DMS 273 treated with DMSO at 0.1 percent for 48 hours (cell line): ENCODE measurements at regions not wholly inside any gene's neighbourhood (a gene's known extent, or its start where the extent isn't known, plus 50 kb on each side); places are given as distances from the start of the nearest gene placed in this dataset.
A peak's percentile ranks its signal among the peaks of the same experiment; 100 is the strongest.
"Not testable (repeated sequence)": the region's sequence is repeated elsewhere in the genome, so short reads cannot be mapped to it uniquely, and the experiment has no call there.

Experiments used
- DNase-seq: peaks from one replicate; lab custom pipeline; 2025; lab: John Stamatoyannopoulos, UW

DNA sequence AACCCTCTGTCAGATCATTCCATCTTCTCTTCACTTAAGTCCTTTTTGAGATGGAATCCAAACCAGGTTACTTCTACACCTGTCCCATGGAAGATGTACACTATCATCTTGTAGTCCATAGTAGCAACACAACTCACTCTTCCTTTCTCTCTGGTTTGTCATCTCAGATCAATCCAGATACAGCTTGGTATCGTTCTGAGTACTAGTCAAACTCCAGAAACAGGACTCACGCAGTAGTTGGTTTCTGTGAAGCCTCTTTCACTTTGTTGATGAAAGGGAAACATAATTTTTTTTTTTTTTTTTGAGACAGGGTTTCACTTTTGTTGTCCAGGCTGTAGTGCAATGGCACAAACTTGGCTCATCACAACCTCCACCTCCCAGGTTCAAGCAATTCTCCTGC, 484.0 kb downstream of the PRDM9 start:
- no peak for DNase-seq

DNA sequence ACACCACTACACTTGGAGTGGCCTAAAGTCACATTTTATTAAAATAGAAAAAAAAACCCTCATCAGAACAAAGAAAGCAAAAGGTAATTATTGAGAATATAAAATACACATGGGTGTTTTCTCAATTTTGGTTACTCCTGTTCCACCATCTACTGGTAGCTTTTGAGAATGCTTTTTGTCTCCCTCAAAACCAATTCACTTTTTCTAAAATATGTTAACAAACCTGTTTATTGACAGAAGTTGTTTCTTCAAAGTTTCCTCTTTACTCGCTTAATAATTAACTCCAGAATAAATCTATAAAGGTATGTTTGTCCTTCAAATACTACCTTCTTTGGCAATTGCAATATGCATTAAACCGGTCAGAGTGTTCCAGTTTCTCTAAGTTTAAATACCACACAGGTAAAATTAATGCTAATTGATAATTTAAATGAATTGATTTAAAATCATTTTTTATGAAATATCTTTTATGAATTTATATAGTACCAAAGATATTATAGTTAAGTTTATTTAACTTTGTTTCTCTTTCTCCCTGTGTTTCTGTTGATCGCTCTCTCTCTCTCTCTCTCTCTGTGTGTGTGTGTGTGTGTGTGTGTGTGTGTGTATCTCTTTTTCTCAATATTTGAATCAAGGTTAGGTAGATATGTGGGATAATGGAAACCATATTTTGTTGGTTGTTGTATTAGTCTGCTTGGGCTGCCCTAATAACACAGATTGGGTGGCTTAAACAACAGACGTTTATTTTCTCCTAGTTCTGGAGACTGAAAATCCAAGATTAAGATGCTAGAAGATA, 487.4 kb downstream of the PRDM9 start:
- DNase-seq = no peak

DNA sequence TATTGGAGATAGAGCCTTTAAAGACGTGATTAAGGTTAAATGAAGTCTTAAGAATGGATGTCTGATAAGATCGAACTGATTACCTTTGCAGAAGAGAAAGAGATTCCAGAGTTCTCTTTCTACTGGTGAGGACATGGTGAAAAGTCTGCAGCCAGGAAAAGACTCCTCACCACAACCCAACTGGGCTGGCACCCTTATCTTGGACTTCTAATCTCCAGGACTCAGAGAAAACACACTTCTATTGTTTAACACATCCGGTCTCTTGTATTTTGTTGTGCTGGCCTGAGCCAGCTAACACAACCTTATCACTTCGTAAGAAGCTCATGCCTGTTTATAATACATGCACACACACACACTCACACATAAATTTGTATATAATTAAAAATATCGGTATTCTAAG, 489.1 kb downstream of the PRDM9 start:
- no peak for DNase-seq

DNA sequence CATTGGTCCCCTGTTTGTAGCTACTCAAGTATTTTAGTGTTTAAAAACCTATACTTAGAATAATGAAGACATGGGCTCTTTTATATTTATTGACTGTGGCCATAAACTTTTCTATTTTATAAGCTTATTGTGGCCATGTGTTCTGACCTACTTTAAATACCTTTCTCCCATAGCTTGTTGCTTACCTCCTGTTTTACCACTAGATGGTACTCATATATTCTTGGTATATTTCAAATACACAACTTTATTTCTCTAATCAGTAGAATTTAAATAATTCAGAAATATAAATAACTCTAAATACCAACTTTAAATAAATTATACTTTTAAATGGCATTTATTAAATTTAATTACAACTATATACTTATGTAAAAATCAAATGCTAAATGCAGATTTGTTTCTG, 498.0 kb downstream of the PRDM9 start:
- no peak for DNase-seq

DNA sequence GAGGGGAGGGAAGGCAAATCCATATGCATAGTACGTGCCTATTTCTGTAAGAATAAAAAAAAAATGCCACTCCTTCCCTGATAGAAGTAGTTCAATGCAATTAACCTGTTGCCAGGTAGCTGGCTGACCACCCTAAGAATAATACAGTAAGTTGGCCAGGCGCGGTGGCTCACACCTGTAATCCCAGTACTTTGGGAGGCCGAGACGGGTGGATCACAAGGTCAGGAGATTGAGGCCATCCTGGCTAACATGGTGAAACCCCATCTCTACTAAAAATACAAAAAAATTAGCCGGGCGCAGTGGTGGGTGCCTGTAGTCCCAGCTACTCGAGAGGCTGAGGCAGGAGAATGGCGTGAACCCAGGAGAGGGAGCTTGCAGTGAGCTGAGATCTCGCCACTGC, 510.3 kb downstream of the PRDM9 start:
- DNase-seq = not testable (repeated sequence)

DNA sequence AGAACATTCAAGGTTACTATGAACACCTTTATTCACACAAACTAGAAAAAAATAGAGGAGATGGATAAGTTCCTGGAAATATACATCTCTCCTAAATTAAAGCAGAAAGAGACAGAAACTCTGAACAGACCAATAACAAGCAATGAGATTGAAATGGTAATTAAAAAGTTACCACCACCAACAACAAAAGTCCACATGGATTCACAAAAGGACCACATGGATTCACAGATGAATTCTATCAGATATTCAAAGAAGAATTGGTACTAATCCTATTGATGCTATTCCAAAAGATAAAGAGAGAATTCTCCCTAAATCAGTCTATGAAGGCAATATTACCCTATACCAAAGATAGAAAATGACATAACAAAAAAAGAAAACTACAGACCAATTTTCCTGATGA, 518.9 kb downstream of the PRDM9 start:
- DNase-seq = no peak

DNA sequence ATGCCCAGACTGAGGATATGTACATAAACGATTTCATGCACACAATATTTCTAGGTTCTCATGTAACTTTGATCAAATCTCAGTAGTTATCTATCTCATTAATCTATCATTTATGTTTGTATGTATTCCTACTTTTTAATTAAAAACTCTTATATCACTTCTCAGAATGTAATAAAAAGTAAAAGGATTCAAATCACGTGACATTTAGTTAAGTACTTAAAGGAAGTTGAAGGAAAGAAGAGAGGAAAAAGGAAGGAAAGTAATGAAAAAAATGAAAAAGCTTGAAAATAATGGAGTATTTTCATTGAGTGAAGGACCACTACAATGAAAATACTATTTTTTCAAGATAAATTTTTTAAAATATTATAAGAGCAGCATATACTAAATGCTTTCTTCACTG, 535.3 kb downstream of the PRDM9 start:
- DNase-seq = no peak

DNA sequence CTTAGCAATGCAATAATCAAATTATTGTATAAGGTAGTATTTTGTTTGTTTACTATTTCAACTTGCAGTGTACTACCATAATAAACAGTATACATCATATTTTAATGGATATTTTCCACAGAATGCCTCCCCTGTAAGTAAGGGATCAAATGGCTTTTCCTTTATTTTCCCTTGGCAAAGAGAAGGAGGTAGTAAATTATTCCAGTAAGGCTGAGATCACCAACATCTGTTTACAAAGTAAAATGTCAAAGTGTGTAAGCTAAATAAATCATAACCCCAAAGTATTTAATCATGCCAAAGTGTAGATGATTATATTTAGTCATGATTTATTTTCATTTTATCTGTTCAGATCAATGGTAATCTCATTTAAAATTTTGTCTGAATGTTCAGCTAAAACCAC, 537.6 kb downstream of the PRDM9 start:
- no peak for DNase-seq

DNA sequence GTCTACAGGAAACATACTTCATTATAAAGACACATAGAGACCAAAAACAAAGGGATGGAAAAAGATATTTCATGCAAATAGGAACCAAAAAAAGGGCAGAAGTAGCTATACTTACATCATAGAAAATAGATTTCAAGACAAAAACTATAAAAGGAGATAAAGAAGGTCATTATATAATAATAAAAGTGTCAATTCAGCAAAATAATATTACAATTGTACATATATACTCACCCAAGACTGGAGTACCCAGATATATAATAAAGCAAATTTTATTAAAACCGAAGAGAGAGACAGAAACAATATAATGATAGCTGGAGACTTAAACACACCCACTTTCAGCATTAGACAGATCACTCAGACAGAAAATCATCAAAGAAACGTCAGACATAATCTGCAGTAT, 546.3 kb downstream of the PRDM9 start:
- DNase-seq = no peak

DNA sequence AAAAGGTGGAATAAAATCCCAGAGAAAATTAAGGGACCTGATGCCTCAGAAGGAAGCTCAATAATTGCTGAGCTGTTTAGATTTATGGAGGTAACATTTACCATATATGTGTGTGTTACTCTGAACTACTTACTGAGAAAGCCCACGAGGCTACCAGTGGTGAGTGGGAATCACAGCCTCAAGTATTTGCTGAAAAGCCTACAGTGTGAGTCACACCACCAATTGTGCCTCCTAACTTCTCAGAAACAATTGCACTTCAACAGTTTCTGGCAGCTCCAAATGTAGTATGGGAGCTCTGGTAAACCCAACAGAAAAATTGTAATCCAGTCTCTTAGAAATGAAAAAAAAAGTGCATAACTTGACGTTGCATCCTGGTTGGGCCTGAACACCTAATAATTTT, 551.6 kb downstream of the PRDM9 start:
- no peak for DNase-seq

DNA sequence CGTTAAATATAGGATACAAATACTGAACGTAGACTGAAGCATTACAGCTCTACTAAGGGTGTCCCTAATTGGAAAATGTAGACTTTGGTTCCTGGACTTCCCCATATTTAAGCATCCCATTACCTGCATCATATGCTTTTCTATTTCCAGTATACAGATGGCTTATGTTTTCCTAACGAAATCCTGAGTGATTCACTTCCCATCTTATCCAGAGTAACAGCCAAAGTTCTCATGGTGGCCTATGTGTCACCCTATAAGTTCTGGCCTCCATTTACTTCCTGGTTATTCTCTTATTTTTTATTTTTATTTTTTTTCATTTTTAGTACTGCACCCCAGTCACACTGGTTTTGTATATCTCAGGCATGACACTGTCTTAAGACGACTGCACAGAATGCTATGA, 552.3 kb downstream of the PRDM9 start:
- no peak for DNase-seq

DNA sequence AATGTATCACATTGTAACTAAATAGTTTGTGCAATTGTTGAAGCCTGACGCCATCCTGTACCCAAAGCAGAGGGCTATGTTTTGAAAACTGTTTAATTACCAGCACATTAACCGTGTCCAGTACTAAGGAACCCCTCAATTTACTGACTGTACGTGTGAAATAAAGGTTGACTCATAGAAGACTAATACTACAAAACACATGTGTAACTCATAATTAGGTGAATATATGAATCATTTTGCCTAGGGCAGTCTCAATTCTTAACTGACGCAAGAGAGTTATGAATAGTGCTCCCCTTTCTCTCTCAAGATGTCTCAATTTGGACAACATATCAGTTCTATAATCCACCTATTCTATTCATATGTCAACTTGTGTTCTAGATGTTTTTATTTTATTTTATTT, 558.4 kb downstream of the PRDM9 start:
- DNase-seq = no peak

DNA sequence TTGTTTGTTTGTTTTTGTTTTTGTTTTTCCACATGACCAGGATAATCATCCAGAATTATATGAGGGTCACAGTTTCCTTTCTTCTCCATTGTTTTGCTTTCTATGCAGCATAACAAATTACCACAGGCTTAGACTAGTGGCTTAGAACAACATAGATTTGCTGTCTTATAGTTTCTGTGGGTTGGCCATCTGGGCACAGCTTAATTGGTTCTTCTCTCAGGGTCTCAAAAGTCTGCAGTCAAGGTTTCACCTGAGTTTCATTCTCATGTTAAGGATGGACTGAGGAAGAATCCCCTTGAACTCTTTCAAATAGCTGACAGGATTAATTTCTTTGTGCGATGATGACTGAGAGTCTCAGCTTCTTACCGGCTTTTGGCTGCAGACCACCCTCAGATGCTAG, 559.8 kb downstream of the PRDM9 start:
- no peak for DNase-seq

DNA sequence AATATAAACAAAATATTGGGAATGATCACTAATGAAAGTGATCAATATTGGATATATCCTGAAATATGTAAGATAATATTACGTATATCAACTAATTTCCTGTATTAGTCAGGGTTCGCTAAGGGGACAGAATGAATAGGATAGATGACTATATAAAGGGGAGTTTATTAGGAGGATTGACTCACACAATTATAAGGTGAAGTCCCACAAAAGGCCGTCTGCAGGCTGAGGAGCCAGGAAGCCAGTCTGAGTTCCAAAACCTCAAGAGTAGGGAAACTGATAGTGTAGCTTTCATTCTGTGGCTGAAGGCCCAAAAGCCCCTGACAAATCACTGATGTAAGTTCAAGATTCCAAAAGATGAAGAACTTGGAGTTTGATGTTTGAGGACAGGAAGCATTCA, 561.1 kb downstream of the PRDM9 start:
- no peak for DNase-seq

DNA sequence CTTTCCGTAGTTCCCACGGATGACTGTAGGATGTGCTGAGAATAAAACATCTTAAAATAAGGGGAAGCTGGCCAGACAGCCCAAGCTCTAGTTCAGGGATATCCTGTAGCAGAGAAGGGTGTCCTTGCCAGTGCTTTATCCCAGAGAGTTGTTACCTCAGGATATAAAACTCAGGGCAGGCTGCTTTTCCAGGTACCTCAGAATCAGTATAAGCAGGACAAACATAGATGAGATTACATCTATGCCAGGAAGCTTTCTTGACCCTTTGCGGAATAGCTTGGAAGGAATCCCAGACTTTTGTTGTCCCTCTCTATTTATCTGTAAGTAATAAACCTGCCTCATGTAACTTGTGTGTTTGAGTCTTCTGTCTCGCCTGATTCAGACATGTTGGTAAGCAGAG, 565.7 kb downstream of the PRDM9 start:
- no peak for DNase-seq

DNA sequence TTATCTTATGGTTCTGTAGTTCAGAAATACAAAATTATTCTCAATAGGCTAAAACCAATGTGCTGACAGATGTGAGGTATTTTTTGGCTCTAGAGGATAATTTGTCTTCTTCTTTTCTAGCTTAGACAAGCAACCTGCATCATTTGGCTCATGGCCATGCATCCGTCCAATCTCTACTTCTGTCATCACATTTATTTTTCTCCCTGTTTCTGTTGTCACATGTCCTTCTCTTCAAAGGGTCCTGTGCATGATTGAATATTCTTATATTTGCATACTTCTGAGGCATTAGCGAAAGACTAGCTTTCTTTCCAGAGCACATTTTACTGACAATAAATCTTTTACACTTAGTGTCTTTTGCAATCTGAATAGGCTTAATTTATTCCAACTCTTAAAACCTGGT, 564.7 kb downstream of the CDH10 start:
- no peak for DNase-seq

DNA sequence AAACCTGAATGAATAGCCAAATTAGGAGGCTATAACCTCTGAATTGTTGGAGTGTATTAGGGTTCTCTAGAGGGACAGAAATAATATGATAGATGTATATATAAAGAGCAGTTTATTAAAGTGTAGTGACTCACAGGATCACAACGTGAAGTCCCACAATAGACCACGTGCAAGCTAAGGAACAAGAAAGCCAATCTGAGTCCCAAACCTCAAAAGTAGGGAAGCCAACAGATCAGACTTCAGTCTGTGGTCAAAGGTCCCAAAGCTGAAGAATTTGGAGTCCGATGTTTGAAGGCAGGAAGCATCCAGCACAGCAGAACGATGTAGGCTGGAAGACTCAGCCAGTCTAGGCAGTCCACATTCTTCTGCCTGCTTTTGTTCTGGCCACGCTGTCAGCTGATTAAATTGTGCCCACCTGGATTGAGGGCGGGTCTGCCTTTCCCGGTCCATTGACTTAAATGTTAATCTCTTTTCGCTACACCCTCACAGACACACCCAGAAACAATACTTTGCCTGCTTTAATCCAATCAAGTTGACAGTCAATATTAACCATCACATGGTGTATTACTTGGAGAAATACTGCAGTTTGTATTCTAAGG, 550.6 kb downstream of the CDH10 start:
- DNase-seq = no peak

DNA sequence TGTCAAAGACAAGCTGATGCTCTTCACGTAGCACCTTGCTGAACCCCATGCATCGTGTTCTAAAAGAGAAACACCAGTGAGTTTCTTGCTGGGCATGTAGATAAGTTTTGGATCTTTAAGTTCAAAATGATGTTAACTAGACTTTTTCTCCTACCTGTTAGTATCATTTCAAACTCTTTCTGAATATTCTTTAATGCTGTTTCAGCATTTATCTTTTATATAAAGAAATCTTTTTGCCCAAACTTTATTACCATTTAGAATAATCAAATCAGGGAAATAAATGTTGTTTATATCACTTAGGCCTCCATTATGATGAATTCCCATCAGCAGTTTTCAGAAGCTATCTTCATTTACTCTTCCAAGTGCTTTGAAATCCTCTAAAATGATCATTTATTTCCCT, 542.8 kb downstream of the CDH10 start:
- no peak for DNase-seq

DNA sequence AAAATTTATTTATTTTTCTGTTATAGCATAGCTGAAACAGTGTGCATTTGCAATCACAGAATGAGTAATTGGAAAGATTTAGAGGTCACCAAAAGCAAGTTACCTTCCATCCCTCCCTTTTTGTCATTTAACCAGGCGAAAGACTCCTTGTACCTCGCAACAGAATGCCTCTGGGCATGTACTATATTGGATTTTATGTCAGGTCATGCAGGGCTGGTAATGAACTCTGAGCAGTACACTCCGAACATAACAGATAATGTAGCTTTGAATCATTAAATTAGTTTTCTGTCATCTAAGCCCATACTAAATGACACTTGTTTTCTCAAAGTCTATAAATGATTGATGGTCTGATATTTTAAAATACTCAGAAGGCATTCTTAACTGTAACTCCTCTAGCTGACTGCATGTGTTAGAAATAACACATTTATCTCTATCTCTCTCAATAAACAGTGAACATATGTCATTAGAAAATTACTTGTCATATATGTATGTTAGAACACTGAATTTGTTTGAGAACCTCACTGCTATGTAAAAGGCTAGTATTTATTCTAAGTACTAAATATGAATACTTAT, 541.2 kb downstream of the CDH10 start:
- DNase-seq = no peak

DNA sequence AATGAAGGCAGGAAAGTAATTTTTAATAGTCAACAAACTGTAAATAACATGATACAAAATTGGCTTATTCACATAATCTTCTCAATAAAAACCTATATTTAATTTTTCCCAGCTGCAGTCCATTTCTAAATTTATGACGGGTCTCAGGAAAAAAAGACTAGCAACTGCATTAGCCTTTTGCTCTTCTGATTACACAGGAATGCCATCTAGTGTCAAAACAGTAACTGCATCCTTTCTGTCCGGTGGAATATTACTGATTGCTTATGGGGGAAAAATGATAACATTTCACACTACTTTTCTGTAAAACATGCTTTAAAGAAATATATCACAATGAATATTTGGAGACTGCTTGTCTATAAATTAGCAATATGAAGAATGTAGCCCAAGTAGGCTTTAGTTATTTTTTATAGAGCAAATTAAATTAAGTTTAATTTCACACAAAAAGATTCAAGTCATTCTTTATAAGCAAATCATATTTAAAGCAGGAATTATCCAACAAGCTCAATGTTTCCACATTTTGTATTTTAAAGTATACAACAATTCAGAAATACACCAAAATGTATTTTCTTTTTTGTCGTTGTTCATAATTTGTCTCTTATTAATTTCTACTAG, 534.7 kb downstream of the CDH10 start:
- DNase-seq = peak; percentile 2

DNA sequence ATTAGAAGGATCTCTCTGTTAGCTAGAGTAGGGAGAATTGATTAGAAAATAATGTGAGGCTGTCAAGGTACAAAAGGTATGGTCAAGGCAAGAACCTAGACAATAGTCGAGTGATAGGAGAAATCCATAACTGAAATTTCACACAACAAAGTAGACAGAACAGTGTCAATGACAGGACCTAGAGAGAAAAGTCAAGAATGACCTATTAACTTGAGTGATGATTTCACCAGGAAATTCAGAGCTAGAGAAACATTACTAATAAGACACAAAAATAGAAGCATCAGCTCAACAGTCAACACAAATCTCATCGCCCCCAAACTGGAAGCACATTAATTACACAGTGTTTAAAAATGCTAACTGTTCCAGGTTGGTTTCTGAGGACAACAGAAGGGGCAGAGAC, 532.4 kb downstream of the CDH10 start:
- no peak for DNase-seq

DNA sequence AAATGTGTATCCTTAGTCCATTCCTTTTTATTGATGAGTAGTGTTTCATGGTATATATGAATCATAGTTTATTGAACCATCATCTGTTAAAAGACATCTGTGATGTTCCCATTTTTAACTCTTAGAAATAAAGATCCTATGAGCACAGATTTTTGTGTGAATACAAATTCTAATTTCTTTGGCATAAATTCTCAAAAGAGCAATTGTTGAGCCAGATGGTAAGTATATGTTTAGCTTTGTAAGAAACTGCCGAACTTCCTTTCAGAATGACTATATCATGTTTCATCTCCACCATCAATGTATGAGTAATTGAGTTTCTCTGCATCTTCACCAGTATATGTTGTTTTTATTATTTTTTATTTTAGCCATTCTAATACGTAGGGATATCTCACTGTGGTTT, 526.4 kb downstream of the CDH10 start:
- DNase-seq = no peak

DNA sequence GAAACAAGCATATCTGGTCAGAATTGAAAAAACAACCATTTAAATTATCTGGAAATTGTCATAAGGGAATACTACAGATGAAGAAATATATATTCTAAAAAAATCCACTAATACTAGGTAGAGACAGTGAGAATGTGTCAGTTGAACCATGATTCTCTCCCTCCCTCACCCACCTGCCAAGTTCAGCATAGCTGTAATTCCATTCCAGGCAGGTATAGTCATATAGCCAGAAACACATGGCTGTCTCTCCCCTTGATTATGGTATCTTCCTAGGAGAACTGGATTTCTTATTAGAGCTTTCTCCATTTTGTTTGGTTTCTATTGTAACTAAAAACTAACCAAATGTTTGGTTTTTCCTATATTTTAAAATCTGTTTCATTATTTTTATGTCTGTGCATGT, 509.2 kb downstream of the CDH10 start:
- DNase-seq = no peak
